H1 (cell line): ENCODE measurements at regions not wholly inside any gene's neighbourhood (a gene's known extent, or its start where the extent isn't known, plus 50 kb on each side); places are given as distances from the start of the nearest gene placed in this dataset.
"Not testable (repeated sequence)": the region's sequence is repeated elsewhere in the genome, so short reads cannot be mapped to it uniquely, and the experiment has no call there.

Source experiments
- BCL11A ChIP-seq, 2 experiments: IDR thresholded peaks; one replicate each; pipeline ENCODE4 v1.6.1; 2011; ENCODE audit warnings: low read depth in 2 of 2, low read length in 2 of 2, mild to moderate bottlenecking in 2 of 2
- CHD2 ChIP-seq: IDR thresholded peaks from 2 replicates; pipeline ENCODE4 v1.6.1; 2012; ENCODE audit warnings: low read length, improper control_type of control experiment
- NRF1 ChIP-seq: IDR thresholded peaks from 2 replicates; pipeline ENCODE4 v1.6.1; 2011; ENCODE audit warnings: mild to moderate bottlenecking, low read depth, low read length, improper control_type of control experiment
- POLR2A ChIP-seq, 2 experiments: IDR thresholded peaks; 1 replicate in 1 of 2; 2 replicates in 1 of 2; pipeline ENCODE4 v1.6.1; 2011; ENCODE audit warnings: low read depth in 2 of 2, low read length in 2 of 2, mild to moderate bottlenecking in 2 of 2; ENCODE audit errors: control extremely low read depth in 1 of 2
- POLR2AphosphoS5 ChIP-seq: IDR thresholded peaks from 2 replicates; pipeline ENCODE4 v1.6.1; 2011; ENCODE audit warnings: low read depth, low read length
- RAD21 ChIP-seq, 2 experiments: IDR thresholded peaks in 1 of 2; conservative IDR thresholded peaks in 1 of 2; 2 replicates each; pipeline ENCODE4 v1.6.1; 2011; ENCODE audit warnings: low read depth in 2 of 2, low read length in 2 of 2, improper control_type of control experiment in 1 of 2, inconsistent platforms in 1 of 2, mild to moderate bottlenecking in 1 of 2, moderate library complexity in 1 of 2
- RFX5 ChIP-seq: IDR thresholded peaks from 2 replicates; pipeline ENCODE4 v1.6.1; 2011; ENCODE audit warnings: low read depth, low read length, improper control_type of control experiment, borderline replicate concordance
- SIN3A ChIP-seq, 2 experiments: IDR thresholded peaks in 1 of 2; conservative IDR thresholded peaks in 1 of 2; 2 replicates each; pipeline ENCODE4 v1.6.1; 2011 to 2012; ENCODE audit warnings: low read length in 2 of 2, improper control_type of control experiment in 1 of 2, low read depth in 1 of 2, mild to moderate bottlenecking in 1 of 2
- SP1 ChIP-seq: IDR thresholded peaks from 2 replicates; pipeline ENCODE4 v1.6.1; 2011; ENCODE audit warnings: low read depth, low read length
- TEAD4 ChIP-seq: IDR thresholded peaks from 2 replicates; pipeline ENCODE4 v1.6.1; 2012; ENCODE audit warnings: low read depth, low read length, inconsistent platforms, mixed read lengths
- ZNF274 ChIP-seq: IDR thresholded peaks from 2 replicates; pipeline ENCODE4 v1.7.0; 2012; ENCODE audit warnings: low read length, borderline replicate concordance; ENCODE audit errors: extremely low read depth
- TF ChIP-seq, protein P1 (sequence below), 3 experiments: IDR thresholded peaks; 1 replicate in 2 of 3; 2 replicates in 1 of 3; pipeline versions ENCODE4 v1.5.1 to v1.6.1; 2011; ENCODE audit warnings: low read length in 3 of 3, mild to moderate bottlenecking in 3 of 3, inconsistent platforms in 2 of 3, low read depth in 1 of 3, moderate library complexity in 1 of 3; ENCODE audit not compliant: insufficient read depth in 1 of 3; ENCODE audit errors: control extremely low read depth in 1 of 3
- TF ChIP-seq, protein P2 (sequence below): IDR thresholded peaks from 2 replicates; pipeline ENCODE4 v1.6.1; 2011; ENCODE audit warnings: low read length, improper control_type of control experiment

DNA sequence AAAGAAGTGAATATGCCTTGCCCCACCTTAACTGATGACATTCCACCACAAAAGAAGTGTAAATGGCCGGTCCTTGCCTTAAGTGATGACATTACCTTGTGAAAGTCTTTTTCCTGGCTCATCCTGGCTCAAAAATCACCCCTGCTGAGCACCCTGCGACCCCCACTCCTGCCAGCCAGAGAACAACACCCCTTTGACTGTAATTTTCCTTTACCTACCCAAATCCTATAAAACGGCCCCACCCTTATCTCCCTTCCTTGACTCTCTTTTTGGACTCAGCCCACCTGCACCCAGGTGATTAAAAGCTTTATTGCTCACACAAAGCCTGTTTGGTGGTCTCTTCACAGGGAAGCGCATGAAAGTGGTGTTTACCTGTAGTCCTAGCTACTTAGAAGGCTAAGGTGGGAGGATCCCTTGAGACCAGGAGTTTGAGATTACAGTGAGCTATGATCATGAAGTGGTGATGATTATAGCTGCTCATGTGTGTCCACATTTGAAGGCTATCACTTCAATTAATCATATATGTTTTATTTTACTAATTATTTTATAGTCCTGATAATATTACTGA lies 985.8 kb upstream of the POT1 start:
- TF ChIP-seq POLR2AphosphoS5; RAD21 (IDR thresholded peaks at IDR 0.05 in 1 of 2, conservative IDR thresholded peaks at IDR 0.05 in 1 of 2; ENCODE audit: low read depth in 2 of 2, low read length in 2 of 2); CHD2; SP1; SIN3A (conservative IDR thresholded peaks at IDR 0.05 in 1 of 2, IDR thresholded peaks at IDR 0.05 in 1 of 2; ENCODE audit: low read depth in 1 of 2, low read length in 2 of 2); BCL11A (IDR thresholded peaks at IDR 0.05; ENCODE audit: low read depth in 2 of 2, low read length in 2 of 2); ZNF274; RFX5; POLR2A (IDR thresholded peaks at IDR 0.05; ENCODE audit: control extremely low read depth in 1 of 2, low read depth in 2 of 2, low read length in 2 of 2); TEAD4; NRF1: not testable (repeated sequence)
- TF ChIP-seq, protein P1, sequence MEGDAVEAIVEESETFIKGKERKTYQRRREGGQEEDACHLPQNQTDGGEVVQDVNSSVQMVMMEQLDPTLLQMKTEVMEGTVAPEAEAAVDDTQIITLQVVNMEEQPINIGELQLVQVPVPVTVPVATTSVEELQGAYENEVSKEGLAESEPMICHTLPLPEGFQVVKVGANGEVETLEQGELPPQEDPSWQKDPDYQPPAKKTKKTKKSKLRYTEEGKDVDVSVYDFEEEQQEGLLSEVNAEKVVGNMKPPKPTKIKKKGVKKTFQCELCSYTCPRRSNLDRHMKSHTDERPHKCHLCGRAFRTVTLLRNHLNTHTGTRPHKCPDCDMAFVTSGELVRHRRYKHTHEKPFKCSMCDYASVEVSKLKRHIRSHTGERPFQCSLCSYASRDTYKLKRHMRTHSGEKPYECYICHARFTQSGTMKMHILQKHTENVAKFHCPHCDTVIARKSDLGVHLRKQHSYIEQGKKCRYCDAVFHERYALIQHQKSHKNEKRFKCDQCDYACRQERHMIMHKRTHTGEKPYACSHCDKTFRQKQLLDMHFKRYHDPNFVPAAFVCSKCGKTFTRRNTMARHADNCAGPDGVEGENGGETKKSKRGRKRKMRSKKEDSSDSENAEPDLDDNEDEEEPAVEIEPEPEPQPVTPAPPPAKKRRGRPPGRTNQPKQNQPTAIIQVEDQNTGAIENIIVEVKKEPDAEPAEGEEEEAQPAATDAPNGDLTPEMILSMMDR (IDR thresholded peaks at IDR 0.05; ENCODE audit: control extremely low read depth in 1 of 3, insufficient read depth in 1 of 3, low read depth in 1 of 3, low read length in 3 of 3): not testable (repeated sequence)
- TF ChIP-seq, protein P2, sequence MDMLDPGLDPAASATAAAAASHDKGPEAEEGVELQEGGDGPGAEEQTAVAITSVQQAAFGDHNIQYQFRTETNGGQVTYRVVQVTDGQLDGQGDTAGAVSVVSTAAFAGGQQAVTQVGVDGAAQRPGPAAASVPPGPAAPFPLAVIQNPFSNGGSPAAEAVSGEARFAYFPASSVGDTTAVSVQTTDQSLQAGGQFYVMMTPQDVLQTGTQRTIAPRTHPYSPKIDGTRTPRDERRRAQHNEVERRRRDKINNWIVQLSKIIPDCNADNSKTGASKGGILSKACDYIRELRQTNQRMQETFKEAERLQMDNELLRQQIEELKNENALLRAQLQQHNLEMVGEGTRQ: not testable (repeated sequence)
